ENCODE measurements at regions not wholly inside any gene's neighbourhood (a gene's known extent, or its start where the extent isn't known, plus 50 kb on each side); places are given as distances from the start of the nearest gene placed in this dataset.
"Not testable (repeated sequence)": the region's sequence is repeated elsewhere in the genome, so short reads cannot be mapped to it uniquely, and the experiment has no call there.

DNA sequence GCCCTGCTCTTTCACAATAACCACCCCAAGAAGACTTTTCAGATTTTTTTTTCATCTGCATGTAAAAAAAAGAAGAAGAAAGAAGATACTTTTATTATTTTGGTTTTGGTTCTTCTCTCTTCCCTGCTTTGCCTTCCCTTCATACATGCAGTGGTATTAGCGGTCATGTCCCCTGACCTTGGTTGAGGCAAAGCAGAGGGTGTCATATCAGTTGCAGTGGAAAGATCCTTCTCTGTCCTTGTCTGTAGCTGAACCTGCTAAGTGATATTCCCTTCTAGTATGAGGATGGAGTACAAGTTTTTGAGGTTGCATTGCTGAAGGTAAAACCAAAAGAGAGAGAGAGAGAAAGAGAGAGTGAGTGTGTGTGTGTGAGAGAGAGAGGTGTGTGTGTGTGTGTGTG lies 345.7 kb downstream of the UTRN start:
- TF ChIP-seq, protein P1, sequence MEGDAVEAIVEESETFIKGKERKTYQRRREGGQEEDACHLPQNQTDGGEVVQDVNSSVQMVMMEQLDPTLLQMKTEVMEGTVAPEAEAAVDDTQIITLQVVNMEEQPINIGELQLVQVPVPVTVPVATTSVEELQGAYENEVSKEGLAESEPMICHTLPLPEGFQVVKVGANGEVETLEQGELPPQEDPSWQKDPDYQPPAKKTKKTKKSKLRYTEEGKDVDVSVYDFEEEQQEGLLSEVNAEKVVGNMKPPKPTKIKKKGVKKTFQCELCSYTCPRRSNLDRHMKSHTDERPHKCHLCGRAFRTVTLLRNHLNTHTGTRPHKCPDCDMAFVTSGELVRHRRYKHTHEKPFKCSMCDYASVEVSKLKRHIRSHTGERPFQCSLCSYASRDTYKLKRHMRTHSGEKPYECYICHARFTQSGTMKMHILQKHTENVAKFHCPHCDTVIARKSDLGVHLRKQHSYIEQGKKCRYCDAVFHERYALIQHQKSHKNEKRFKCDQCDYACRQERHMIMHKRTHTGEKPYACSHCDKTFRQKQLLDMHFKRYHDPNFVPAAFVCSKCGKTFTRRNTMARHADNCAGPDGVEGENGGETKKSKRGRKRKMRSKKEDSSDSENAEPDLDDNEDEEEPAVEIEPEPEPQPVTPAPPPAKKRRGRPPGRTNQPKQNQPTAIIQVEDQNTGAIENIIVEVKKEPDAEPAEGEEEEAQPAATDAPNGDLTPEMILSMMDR (IDR thresholded peaks at IDR 0.05), result no peak
- TF ChIP-seq POLR2A (IDR thresholded peaks at IDR 0.05), result no peak
- no peaks in the 10 kb centered on the region for H3K9me3 ChIP-seq
- 96% methylated on average over 1 of the region's 1 CpG for WGBS, 2 donors
- intact Hi-C loops (cut with DNase I), result no loop called here
- no peak overlapping the region for H3K27ac ChIP-seq
- H3K4me1 ChIP-seq, result no peaks in the 10 kb centered on the region
- no peaks in the 10 kb centered on the region for H3K36me3 ChIP-seq (replicated peaks in 1 of 2; ENCODE audit: insufficient read depth in 1 of 2, low read depth in 2 of 2)
- DNase-seq, result no peak
- H3K27me3 ChIP-seq, result no peaks in the 10 kb centered on the region
- no peak overlapping the region for H3K4me3 ChIP-seq
- ATAC-seq, result no peak

GRCh38 chr6:144632266-144632665 lies 347.1 kb downstream of the UTRN start:
- TF ChIP-seq, protein P1 (IDR thresholded peaks at IDR 0.05), result no peak
- TF ChIP-seq POLR2A (IDR thresholded peaks at IDR 0.05), result no peak
- no peak overlapping the region for H3K27ac ChIP-seq
- no peak overlapping the region for H3K4me3 ChIP-seq
- no peaks in the 10 kb centered on the region for H3K27me3 ChIP-seq
- no peaks in the 10 kb centered on the region for H3K9me3 ChIP-seq
- DNase-seq, result no peak
- no peak for ATAC-seq
- H3K4me1 ChIP-seq, result no peaks in the 10 kb centered on the region
- intact Hi-C loops (cut with DNase I), result no loop called here
- WGBS, 2 donors, result 79 to 82% methylated on average over 3 of the region's 3 CpGs
- H3K36me3 ChIP-seq (replicated peaks in 1 of 2; ENCODE audit: insufficient read depth in 1 of 2, low read depth in 2 of 2), result no peaks in the 10 kb centered on the region

DNA sequence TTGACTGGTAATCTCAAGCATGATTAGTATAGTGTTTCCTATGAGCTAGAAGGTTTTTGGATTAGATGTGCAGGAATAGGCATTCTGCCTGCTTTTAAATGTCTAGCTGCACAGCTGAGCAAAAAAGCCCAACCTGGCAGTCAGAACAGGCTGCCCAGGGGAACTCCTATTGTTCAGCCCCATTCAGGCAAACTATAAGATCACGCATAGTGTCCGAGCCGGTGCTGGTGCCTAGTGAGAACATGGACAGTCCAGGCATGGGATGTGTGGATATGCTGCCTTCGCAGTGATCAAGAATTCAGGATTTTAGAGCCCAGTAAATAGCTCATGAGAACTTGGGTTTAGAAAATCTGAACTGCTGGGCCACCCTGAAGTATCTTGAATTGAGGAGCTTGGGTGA lies 348.8 kb downstream of the UTRN start:
- Histone ChIP-seq H3K9me3 (no peaks in the 10 kb centered on the region), H3K27ac (no peak overlapping the region), H3K4me1 (peaks cover 6% of the 10 kb centered on the region), H3K27me3 (no peaks in the 10 kb centered on the region), H3K36me3 (replicated peaks in 1 of 2; ENCODE audit: insufficient read depth in 1 of 2, low read depth in 2 of 2) (no peaks in the 10 kb centered on the region), H3K4me3 (no peak overlapping the region)
- DNase-seq (no peak), ATAC-seq (no peak)
- WGBS, 2 donors, result 98% methylated on average over 4 of the region's 4 CpGs
- intact Hi-C loops (cut with DNase I), result no loop called here
- no peak for TF ChIP-seq POLR2A (IDR thresholded peaks at IDR 0.05)
- TF ChIP-seq, protein P1 (IDR thresholded peaks at IDR 0.05), result no peak

DNA sequence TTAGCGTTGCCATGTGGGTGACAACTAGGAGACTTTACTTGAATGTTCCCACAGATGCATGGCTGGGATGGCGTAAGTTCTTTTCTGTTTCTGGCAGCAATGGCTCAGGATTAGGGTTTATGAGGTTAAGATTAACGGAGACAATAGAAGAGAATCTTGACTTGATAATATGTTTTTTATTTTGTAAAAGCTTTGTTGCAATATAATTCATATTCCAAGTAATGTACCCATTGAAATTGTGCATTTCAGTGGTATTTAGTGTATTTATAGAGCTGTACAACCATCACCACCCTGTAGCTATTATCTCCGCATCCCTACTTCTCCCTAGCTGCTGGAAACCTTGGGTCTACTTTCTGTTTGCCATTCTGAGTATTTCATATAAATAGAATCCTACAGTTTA lies 349.2 kb downstream of the UTRN start:
- 96 to 98% methylated on average over 4 of the region's 4 CpGs for WGBS, 2 donors
- intact Hi-C loops (cut with DNase I), result no loop called here

GRCh38 chr6:144635051-144635450 lies 349.9 kb downstream of the UTRN start:
- 87 to 100% methylated on average over 3 of the region's 3 CpGs for WGBS, 2 donors

More for the DNA sequence above, 349.2 kb downstream of the UTRN start:
- H3K27me3 ChIP-seq, result no peaks in the 10 kb centered on the region
- DNase-seq, result no peak
- TF ChIP-seq POLR2A (IDR thresholded peaks at IDR 0.05), result no peak
- TF ChIP-seq, protein P1 (IDR thresholded peaks at IDR 0.05), result no peak
- H3K4me3 ChIP-seq, result no peak overlapping the region
- no peaks in the 10 kb centered on the region for H3K9me3 ChIP-seq
- no peak for ATAC-seq
- H3K4me1 ChIP-seq, result peaks cover 6% of the 10 kb centered on the region
- no peaks in the 10 kb centered on the region for H3K36me3 ChIP-seq (replicated peaks in 1 of 2; ENCODE audit: insufficient read depth in 1 of 2, low read depth in 2 of 2)
- no peak overlapping the region for H3K27ac ChIP-seq

DNA sequence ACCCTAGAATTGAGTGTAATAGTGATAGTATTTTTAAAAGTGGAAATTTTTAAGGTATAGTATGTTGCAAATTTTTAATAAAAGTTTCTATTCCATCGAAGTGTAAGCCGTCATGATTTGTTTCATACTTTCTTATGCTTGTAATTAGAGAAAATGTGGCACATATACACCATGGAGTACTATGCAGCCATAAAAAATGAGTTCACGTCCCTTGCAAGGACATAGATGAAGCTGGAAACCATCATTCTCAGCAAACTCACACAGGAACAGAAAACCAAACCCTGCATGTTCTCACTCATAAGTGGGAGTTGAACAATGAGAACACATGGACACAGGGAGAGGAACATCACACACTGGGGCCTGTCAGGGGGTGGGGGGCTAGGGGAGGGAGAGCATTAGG lies 350.9 kb downstream of the UTRN start:
- DNase-seq; ATAC-seq; H3K27me3 ChIP-seq; H3K27ac ChIP-seq; H3K4me1 ChIP-seq; intact Hi-C loops (cut with DNase I); H3K36me3 ChIP-seq (replicated peaks in 1 of 2; ENCODE audit: insufficient read depth in 1 of 2, low read depth in 2 of 2); H3K9me3 ChIP-seq; H3K4me3 ChIP-seq: not testable (repeated sequence)
- 98 to 99% methylated on average over 3 of the region's 3 CpGs for WGBS, 2 donors

More at GRCh38 chr6:144635051-144635450, 349.9 kb downstream of the UTRN start:
- ATAC-seq (no peak), DNase-seq (no peak)
- Histone ChIP-seq H3K9me3 (no peaks in the 10 kb centered on the region), H3K4me3 (no peak overlapping the region), H3K4me1 (peaks cover 6% of the 10 kb centered on the region), H3K27me3 (no peaks in the 10 kb centered on the region), H3K27ac (no peak overlapping the region), H3K36me3 (replicated peaks in 1 of 2; ENCODE audit: insufficient read depth in 1 of 2, low read depth in 2 of 2) (no peaks in the 10 kb centered on the region)
- intact Hi-C loops (cut with DNase I), result no loop called here
- TF ChIP-seq, protein P1 (IDR thresholded peaks at IDR 0.05), result no peak
- no peak for TF ChIP-seq POLR2A (IDR thresholded peaks at IDR 0.05)
